ENCODE measurements at regions not wholly inside any gene's neighbourhood (a gene's known extent, or its start where the extent isn't known, plus 50 kb on each side); places are given as distances from the start of the nearest gene placed in this dataset.

- DNase-seq (ENCODE audit: low read depth) = no peak
Measured at GRCh38 chr4:178395798-178396197, 953.6 kb upstream of the AGA start.

DNA sequence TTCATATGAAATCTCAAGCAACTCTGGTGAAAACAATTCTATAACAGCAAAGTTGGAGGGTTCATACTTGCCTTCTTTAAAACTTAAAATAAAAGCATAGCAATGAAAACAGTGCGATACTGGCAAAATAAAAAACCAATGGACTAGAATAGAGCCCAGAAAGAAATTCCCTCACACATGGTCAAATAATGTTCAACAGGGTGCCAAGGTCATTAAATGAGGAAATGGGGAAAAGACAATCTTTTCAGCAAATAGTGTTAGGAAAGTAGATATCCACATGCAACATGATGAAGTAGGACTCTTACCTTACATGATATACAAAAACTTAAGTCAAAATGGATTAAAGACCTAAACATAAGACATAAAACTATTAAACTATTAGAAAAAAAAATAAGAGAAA is 970.2 kb upstream of the AGA start:
- DNase-seq (ENCODE audit: low read depth) = no peak

DNA sequence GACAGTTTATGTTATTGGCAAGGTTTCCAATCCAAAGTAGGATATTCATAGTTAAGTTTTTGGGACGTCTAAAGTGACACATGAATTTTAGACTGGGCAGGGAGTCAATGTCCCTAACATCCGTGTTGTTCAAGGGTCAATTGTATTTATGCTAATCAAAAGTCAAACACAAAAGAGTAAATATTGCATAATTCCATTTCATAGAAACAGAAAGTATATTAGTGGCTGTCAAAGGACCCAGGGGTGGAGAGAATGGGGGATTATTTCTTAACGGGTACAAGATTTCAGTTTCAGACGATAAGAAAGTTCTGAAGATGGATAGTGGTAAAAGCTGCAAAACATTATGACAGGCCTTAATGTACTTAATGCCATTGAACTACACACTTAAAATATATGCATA is 971.8 kb upstream of the AGA start:
- no peak for DNase-seq (ENCODE audit: low read depth)

DNA sequence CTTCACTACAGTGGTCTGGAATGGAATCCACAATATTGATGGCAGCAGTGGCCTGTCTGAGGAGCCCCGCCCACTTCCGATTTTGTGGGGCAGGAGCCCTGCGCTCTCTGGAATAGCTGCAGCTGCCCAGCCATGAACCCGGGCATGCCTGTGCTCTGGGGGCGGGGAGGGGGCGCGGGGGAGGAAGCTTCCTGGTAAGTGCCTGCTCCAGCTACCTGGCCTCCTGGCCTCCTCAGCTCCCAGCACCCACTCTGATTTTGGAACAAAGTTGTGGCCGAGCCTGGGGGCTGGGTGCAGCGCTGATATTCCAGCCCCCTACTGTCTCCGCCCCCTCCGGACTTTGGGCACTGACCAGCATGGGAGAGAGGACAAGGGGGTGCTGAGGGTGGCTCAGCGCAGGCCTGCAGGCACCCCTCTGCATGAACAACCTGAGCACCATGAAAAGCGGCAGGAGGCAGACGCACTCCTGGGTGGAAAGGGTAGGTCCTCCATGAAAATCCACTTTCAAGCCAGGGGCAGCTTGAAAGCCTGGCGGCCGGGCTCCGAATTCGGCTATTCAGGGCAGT is 972.7 kb upstream of the AGA start:
- DNase-seq (ENCODE audit: low read depth) = no peak

DNA sequence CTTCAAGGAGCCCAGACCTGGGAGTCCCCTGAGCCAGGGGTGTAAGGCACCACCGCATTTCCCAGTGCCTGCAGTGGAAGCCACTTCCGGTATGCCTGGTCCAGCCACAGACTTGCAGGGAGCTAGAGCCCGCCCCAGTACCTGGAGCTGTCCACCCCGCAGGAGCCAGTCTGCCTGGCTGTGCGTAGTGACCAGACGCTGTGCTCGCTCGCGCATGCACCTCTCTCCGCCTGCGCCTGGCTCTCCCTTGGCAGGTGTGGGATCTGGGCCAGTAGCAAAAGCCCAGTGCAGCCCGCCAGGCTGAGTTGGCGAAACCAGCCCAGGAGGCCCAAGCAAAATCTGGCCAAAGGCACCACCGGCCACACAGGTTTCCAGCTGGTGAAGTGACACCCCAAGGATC is 973.7 kb upstream of the AGA start:
- no peak for DNase-seq (ENCODE audit: low read depth)

DNA sequence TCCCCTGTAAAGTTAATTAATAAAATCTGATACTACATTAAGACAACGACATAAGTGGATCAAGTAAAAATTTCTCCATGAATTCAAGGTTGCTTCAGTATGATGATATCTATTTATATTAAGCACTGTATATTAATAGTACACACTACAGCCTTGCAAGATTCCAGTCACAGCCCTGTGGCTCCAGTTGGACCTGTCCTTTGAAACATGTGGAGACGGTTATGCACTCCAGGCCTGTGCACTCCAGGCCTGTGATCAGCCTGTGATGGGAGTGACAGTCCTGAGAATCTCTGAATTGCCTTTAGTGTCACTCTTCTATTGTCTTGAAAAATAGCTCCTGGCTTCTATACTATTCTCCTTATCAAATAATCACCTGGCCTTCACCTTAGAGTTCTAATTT is 981.1 kb upstream of the AGA start:
- DNase-seq (ENCODE audit: low read depth) = no peak

- no peak for DNase-seq (ENCODE audit: low read depth)
Measured at GRCh38 chr4:178426871-178427270, 984.6 kb upstream of the AGA start.

DNA sequence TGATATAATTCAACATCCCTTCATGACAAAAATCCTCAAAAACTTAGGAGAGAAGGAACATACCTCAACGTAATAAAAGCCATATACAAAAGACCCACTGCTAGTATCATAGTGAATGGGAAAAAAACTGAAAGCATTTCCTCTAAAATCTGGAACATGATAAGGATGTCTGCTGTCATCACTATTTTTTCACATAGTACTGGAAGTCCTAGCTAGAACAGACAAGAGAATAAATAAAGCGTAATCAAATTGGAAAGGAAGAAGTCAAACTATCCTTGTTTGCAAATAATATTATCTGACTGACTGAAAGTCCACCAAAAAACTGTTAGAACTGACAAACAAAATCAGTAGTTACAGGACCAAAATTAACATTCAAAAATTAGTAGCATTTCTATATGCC is 985.4 kb upstream of the AGA start:
- no peak for DNase-seq (ENCODE audit: low read depth)

DNA sequence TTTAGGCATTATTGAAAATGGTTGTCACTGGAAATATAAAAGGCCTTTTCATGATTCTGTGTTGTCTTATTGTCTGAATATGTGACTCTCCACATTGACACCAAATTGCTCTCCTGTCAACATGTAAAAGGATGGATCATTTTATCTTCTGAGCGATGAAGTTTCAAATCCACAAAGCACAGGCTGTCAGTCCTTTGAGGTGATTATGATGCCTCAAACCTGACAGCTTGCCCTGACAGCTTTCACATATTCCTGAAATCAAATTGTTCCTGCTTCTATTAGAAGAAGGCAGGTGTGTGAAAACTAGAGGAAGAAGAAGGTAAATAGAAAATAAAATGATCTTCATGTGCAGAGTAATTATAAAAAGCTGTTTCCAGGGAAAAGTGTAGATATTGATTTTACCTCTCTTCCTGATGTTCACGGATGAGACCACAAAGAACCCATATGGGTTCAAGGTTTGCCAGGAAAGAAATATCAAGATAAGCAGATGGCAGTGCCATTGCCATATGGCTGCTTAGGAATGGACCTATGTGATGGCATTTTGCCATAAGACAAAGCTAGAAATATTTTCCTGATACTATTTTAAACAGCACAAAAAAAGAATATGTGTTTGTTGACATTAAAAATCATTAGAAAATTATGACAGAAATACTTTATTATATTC is 1006.3 kb upstream of the AGA start:
- DNase-seq (ENCODE audit: low read depth) = no peak

- no peak for DNase-seq (ENCODE audit: low read depth)
Measured at GRCh38 chr4:178450614-178451013, 1008.4 kb upstream of the AGA start.

GRCh38 chr4:178453057-178453456 is 1010.8 kb upstream of the AGA start:
- no peak for DNase-seq (ENCODE audit: low read depth)

- no peak for DNase-seq (ENCODE audit: low read depth)
Measured at GRCh38 chr4:178457286-178457685, 1015.0 kb upstream of the AGA start.

GRCh38 chr4:178462710-178463109 is 1020.5 kb upstream of the AGA start:
- no peak for DNase-seq (ENCODE audit: low read depth)

DNA sequence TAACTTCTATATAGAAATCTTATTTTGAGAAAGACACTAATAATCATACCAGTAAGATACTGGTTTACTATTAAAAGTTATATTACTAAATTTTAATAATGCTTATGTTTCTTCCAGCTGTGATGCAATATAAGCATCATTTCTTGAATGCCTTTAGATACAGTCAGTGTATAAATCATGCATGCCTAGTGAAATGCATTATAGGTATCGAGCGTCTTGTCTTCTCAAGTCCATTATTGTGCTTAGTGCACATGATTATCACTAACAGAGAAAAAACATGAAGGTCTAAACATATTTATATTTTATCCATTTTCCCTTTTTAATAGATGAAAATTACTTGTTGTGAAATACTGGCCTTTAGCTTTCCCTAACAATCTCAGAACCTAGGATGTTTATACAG is 1021.5 kb upstream of the AGA start:
- DNase-seq (ENCODE audit: low read depth) = no peak

GRCh38 chr4:178470996-178471784 is 1029.0 kb upstream of the AGA start:
- no peak for DNase-seq (ENCODE audit: low read depth)

GRCh38 chr4:178471994-178472393 is 1029.8 kb upstream of the AGA start:
- no peak for DNase-seq (ENCODE audit: low read depth)

DNA sequence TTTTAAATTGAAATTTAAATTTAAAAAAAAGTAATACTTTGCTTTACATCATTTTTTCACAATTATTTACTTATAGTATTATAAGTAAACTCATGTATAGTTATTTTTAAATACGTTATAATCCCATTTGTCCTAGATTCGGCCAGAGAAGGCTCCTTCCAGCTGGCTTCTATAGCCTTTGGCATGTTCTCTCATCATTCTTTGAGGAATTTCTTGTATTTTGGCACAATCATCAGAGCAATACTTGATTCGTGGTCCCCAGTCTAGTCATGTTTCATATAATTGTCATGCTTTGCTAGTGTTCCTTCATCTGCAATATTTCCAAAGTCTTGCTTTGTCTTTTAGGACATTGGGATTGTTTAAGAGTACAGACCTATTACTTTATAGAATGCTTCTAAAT is 1037.9 kb upstream of the AGA start:
- no peak for DNase-seq (ENCODE audit: low read depth)

DNA sequence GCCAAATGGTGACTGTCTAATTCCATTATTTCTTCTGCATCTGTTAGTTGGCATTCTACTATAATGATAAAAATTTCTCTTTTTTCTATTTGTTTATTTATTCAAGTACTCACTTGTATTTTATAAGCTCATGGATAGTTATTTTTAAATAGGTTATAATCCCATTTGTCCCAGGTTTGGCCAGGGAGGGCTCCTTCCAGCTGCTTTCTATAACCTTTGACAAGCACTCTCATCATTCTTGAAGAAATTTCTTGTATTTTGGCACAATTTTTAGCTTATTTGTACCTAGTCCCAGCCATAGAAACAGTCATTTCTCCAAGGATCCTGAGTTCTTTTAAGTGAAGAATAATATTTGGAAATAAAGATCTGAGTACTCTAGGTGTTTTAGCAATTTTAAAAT is 1038.6 kb upstream of the AGA start:
- DNase-seq (ENCODE audit: low read depth) = no peak

DNA sequence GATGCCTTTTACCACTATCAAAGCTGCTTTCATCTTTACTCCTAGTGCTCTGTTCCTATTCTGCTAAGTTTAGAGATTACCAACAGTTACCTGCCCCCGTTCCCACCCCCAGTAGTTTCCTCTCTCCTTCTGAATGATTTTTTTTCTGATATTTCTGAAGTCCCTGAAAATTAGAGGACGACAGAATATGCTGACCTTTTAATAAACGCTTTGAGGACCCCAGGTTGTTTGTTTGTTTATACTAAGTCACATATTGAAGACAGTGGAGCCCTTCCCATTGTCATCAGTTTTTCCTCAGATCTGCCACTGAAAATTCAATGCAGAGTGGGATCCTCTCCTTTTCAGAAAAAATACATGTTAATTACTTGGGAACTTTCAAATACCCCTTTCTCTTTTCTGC is 1039.3 kb upstream of the AGA start:
- no peak for DNase-seq (ENCODE audit: low read depth)

DNA sequence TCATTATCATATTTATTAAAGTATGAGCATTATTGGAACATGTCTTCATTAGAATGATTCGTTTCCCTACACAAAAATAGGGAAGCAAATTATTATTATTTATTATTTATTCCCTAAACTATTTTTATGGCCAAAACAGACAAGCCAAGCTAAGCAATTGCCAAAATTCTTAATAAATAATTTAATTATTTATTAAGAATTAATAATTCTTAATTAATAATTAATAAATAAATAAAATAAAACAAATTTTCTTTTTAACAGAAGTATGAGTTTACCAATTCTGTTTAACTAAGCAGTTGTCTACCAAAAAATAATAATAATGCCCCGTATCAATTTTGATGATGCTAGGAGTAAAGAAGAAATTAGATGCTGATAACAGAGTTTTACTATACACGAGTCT is 1080.8 kb upstream of the AGA start:
- DNase-seq (ENCODE audit: low read depth) = no peak

- no peak for DNase-seq (ENCODE audit: low read depth)
Measured at GRCh38 chr4:178535939-178536579, 1093.8 kb upstream of the AGA start.

DNA sequence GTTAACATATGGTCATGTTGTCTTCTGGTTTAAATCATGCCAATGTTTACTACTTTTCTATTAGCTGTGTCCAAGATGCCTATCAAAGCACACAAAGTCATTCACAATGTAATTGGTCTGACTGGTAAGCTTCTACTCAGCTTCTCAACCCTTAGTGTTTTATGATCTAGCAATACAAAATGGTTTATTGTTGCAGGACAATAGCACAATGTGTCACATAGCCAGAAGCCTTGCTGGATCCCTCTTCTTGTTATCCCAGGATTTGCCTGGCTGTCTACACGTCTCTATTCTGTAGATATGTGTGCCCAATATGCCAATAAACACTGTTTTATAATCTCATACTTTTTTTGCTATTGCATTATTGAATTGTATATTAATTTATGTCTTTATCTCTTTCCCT is 1111.0 kb upstream of the AGA start:
- DNase-seq (ENCODE audit: low read depth) = no peak

DNA sequence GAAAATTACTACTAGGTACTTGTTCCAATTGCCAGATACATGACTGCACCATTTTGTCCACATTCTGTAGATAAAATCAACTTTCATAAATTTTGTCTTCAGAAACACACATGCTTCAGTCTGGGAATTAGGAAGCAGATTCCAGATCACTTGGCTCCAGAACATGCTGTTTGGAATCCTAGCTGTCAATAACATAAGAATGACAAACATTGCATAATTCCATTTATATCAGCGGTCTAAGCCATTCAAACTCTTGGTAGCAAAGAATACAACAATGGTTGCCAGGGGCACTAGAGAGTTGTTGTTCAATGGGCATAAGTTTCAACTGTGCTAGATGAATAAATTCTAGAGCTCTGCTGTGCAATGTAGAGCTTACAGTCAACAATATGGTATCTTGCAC is 1112.1 kb upstream of the AGA start:
- no peak for DNase-seq (ENCODE audit: low read depth)

All from CMK (cell line).